ENCODE measurements at regions not wholly inside any gene's neighbourhood (a gene's known extent, or its start where the extent isn't known, plus 50 kb on each side); places are given as distances from the start of the nearest gene placed in this dataset.

GRCh38 chrX:155718972-155719586, 106.3 kb upstream of the TMLHE start:
- Histone ChIP-seq H3K4me1 (ENCODE audit: insufficient read depth, low read length) (no peaks in the 10 kb centered on the region), H2AFZ (ENCODE audit: low read length) (no peak overlapping the region), H3K27me3 (ENCODE audit: control insufficient read depth in 1 of 2, insufficient read depth in 2 of 2, low read length in 2 of 2) (no peaks in the 10 kb centered on the region), H3K27ac (ENCODE audit: extremely low read length, insufficient read depth, low read length) (no peak overlapping the region), H3K36me3 (replicated peaks in 1 of 2; ENCODE audit: control insufficient read depth in 1 of 2, insufficient read depth in 2 of 2, low read length in 2 of 2) (no peaks in the 10 kb centered on the region), H3K9me3 (ENCODE audit: low read length) (peaks cover 50% of the 10 kb centered on the region), H3K9ac (ENCODE audit: insufficient read depth, low read depth, low read length) (no peak overlapping the region), H3K4me3 (replicated peaks in 1 of 3; ENCODE audit: insufficient read depth in 1 of 3, low read depth in 2 of 3, low read length in 3 of 3) (no peak overlapping the region), H3K4me2 (ENCODE audit: low read depth, low read length) (no peak overlapping the region), H3K79me2 (ENCODE audit: insufficient read depth, low read length) (no peaks in the 10 kb centered on the region), H4K20me1 (ENCODE audit: insufficient read depth, low read length) (no peaks in the 10 kb centered on the region)
- TF ChIP-seq ZNF747 (CRISPR knock-in tag; IDR thresholded peaks at IDR 0.05; ENCODE audit: borderline replicate concordance) = no peak
- TF ChIP-seq HNF4G (IDR thresholded peaks at IDR 0.05; ENCODE audit: borderline replicate concordance, low read depth, low read length) = no peak
- no peak for TF ChIP-seq HNF4G (CRISPR knock-in tag; IDR thresholded peaks at IDR 0.05; ENCODE audit: borderline replicate concordance, low read depth)
- no peak for TF ChIP-seq HMGA1 (CRISPR knock-in tag; conservative IDR thresholded peaks at IDR 0.05)
- TF ChIP-seq GMEB2 (CRISPR knock-in tag; IDR thresholded peaks at IDR 0.05; ENCODE audit: low read depth) = no peak
- no peak for TF ChIP-seq TAF15 (IDR thresholded peaks at IDR 0.05; ENCODE audit: low read depth, low read length, poor library complexity, severe bottlenecking)
- TF ChIP-seq JDP2 (CRISPR knock-in tag; IDR thresholded peaks at IDR 0.05; ENCODE audit: borderline replicate concordance) = no peak
- no peak for TF ChIP-seq ZBTB43 (CRISPR knock-in tag; conservative IDR thresholded peaks at IDR 0.05)
- no peak for TF ChIP-seq FOSL1 (CRISPR knock-in tag; IDR thresholded peaks at IDR 0.05; ENCODE audit: borderline replicate concordance)
- TF ChIP-seq ZNF720 (CRISPR knock-in tag; IDR thresholded peaks at IDR 0.05) = no peak
- no peak for TF ChIP-seq ZNF331 (CRISPR knock-in tag; IDR thresholded peaks at IDR 0.05)
- no peak for TF ChIP-seq RARA (CRISPR knock-in tag; IDR thresholded peaks at IDR 0.05)
- no peak for TF ChIP-seq FOXC1 (CRISPR knock-in tag; IDR thresholded peaks at IDR 0.05; ENCODE audit: borderline replicate concordance)
- TF ChIP-seq ZNF552 (CRISPR knock-in tag; IDR thresholded peaks at IDR 0.05; ENCODE audit: borderline replicate concordance) = no peak
- no peak for TF ChIP-seq ZNF530 (CRISPR knock-in tag; IDR thresholded peaks at IDR 0.05; ENCODE audit: low read depth)
- TF ChIP-seq SUZ12 (IDR thresholded peaks at IDR 0.05; ENCODE audit: low read depth, low read length) = no peak
- TF ChIP-seq CBX1 (IDR thresholded peaks at IDR 0.05; ENCODE audit: low read depth) = no peak
- no peak for TF ChIP-seq ZNF772 (CRISPR knock-in tag; IDR thresholded peaks at IDR 0.05)
- TF ChIP-seq HINFP (CRISPR knock-in tag; IDR thresholded peaks at IDR 0.05; ENCODE audit: low read depth) = no peak
- no peak for TF ChIP-seq NRL (CRISPR knock-in tag; IDR thresholded peaks at IDR 0.05; ENCODE audit: borderline replicate concordance)
- 0% methylated on average over 3 of the region's 4 CpGs for WGBS (ENCODE audit: low lambda C conversion rate)
- in situ Hi-C loops (cut with HindIII; ENCODE audit: extremely low pct_ligation_motif_present, low pct_unique_long_range_greater_than_20kb) = no loop called here
- intact Hi-C loops (cut with micrococcal nuclease; ENCODE audit: unreplicated experiment) = no loop called here
- DNase-seq (ENCODE audit: low spot score) (no peak), ATAC-seq (no peak), FAIRE-seq (no peak)
- ChIA-PET POLR2A (no interaction called here), CTCF (ENCODE audit: low intra/inter-chr PET ratio, low total read pairs) (no interaction called here)
- BruUV-seq (replicated peaks) = no TSS peak
